ENCODE measurements at regions not wholly inside any gene's neighbourhood (a gene's known extent, or its start where the extent isn't known, plus 50 kb on each side); places are given as distances from the start of the nearest gene placed in this dataset.
"Not testable (repeated sequence)": the region's sequence is repeated elsewhere in the genome, so short reads cannot be mapped to it uniquely, and the experiment has no call there.

GRCh38 chr5:89055695-89056085 lies 172.7 kb upstream of the MEF2C start:
- no peak for DNase-seq

- no peak for DNase-seq
Observed at GRCh38 chr5:89055015-89055694, 172.2 kb upstream of the MEF2C start.

- no peak for DNase-seq
Observed at GRCh38 chr5:89053547-89053946, 170.6 kb upstream of the MEF2C start.

GRCh38 chr5:89050062-89050461 lies 167.1 kb upstream of the MEF2C start:
- DNase-seq = not testable (repeated sequence)

GRCh38 chr5:89047571-89047970 lies 164.6 kb upstream of the MEF2C start:
- no peak for DNase-seq

GRCh38 chr5:89045216-89045615 lies 162.2 kb upstream of the MEF2C start:
- DNase-seq = no peak

GRCh38 chr5:89044674-89045200 lies 161.8 kb upstream of the MEF2C start:
- DNase-seq = no peak

- DNase-seq = no peak
Observed at GRCh38 chr5:89043676-89044075, 160.7 kb upstream of the MEF2C start.

GRCh38 chr5:89042746-89043145 lies 159.8 kb upstream of the MEF2C start:
- DNase-seq = no peak

GRCh38 chr5:89041976-89042375 lies 159.0 kb upstream of the MEF2C start:
- no peak for DNase-seq

GRCh38 chr5:89041249-89041779 lies 158.3 kb upstream of the MEF2C start:
- DNase-seq = no peak

- no peak for DNase-seq
Observed at GRCh38 chr5:89036704-89037489, 153.9 kb upstream of the MEF2C start.

- DNase-seq = no peak
Observed at GRCh38 chr5:89036166-89036565, 153.2 kb upstream of the MEF2C start.

GRCh38 chr5:89034588-89034987 lies 151.6 kb upstream of the MEF2C start:
- DNase-seq = peak; percentile 29 to 41 (median 33)

- no peak for DNase-seq
Observed at GRCh38 chr5:89030798-89031197, 147.8 kb upstream of the MEF2C start.

- peak in 2 of 3 donors; percentile 15 to 24 for DNase-seq
Observed at GRCh38 chr5:89028595-89029285, 145.8 kb upstream of the MEF2C start.

GRCh38 chr5:89024045-89024444 lies 141.1 kb upstream of the MEF2C start:
- DNase-seq = no peak

- no peak for DNase-seq
Observed at GRCh38 chr5:89020926-89021610, 138.1 kb upstream of the MEF2C start.

- no peak for DNase-seq
Observed at GRCh38 chr5:89016741-89017303, 133.8 kb upstream of the MEF2C start.

- DNase-seq = no peak
Observed at GRCh38 chr5:89015409-89015808, 132.4 kb upstream of the MEF2C start.

GRCh38 chr5:89011778-89012711 lies 129.1 kb upstream of the MEF2C start:
- no peak for DNase-seq
